ENCODE measurements at regions not wholly inside any gene's neighbourhood (a gene's known extent, or its start where the extent isn't known, plus 50 kb on each side); places are given as distances from the start of the nearest gene placed in this dataset.
A peak's percentile ranks its signal among the peaks of the same experiment; 100 is the strongest.
"Not testable (repeated sequence)": the region's sequence is repeated elsewhere in the genome, so short reads cannot be mapped to it uniquely, and the experiment has no call there.

DNA sequence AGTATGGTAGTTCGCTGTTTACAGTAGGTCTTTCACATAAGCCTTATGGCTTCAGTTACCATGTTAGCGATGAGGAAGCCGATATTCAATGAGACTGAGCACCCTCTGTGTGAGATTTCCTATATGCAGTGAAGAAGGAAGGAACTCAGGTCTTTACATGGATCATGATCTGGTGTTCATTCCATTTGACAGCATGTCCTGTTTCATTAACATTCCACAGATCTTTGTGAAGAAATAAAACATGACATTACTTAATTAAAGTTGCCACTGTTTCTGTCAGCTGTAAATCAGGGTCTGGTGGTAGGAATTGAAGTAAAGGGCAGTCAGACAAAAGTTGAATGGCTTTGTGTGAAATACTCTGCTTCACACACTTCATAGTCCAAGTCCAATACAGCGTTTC, 768.6 kb downstream of the ZPLD1 start:
- no peak for DNase-seq

DNA sequence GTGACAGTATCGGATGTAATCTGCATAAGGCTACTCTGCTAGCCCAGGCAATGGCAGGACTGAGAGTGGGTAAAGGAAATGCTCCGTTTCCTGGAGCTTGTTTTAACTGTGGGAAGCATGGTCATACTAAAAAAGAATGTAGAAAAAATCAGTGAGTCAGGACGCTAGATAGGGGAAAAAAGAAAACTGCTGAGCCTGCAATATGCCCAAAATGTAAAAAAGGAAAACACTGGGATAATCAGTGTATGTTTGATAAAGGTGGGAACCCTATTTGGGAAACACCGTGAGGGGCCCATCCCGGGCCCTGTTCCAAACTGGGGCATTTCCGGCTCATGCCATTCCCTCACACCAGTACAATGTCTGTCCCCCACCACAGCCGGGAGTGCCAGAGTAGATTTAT, 775.8 kb downstream of the ZPLD1 start:
- DNase-seq: no peak

DNA sequence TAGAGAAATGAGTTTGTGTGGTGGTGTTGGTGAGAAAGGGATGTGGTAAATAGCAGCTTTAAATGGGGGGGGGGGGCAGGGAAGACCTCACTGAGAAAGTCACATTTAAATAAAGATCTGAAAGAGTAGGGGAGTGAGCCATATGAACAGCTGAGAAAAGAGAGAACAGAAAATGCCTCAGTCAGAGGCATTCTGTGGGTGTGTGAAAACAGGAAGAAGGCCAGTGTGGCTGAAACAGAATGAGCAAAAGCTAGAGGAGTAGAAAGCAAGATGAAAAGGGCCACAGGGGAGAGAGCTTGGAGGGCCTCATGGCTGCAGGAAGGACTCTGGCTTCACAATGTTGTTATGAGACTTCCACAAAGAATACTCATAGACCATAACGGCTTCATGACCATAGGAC, 783.3 kb downstream of the ZPLD1 start:
- DNase-seq: no peak

DNA sequence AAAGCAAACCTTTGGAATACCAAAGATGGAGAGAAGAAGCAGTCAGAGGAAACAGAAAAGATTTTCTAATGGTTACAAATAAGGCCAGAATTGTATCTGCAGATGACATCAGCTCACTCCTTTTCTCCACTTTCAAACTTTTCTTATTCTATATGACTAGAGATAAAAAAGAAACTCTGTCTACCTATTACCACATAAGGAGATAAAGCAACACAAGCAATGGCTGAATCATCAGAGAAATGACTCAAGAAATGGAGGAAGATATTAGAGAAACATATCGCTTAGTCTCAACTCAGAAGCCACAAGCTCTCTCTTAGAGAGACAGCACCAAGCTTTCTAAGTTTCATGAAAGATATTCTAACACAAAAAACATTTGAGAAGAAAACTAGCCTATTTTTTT, 784.0 kb downstream of the ZPLD1 start:
- DNase-seq: no peak

DNA sequence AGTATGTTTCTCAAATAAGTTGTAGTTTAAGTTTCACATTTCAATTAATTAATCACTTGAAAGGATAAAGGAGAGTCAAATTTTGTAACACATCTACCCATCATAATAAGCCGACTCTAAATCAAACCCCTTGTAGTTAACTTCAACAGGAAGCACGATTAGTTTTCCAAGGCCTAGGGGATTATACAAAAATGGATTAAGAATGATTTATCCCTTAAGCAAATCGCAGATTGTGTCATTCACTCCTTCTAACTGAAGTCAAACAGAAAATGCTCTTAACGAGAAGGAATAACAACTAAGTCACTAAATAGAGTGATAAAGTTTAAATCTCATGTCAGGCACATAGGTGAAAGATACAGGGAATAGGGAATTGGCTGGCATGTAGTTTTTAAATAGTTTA, 792.8 kb downstream of the ZPLD1 start:
- no peak for DNase-seq

DNA sequence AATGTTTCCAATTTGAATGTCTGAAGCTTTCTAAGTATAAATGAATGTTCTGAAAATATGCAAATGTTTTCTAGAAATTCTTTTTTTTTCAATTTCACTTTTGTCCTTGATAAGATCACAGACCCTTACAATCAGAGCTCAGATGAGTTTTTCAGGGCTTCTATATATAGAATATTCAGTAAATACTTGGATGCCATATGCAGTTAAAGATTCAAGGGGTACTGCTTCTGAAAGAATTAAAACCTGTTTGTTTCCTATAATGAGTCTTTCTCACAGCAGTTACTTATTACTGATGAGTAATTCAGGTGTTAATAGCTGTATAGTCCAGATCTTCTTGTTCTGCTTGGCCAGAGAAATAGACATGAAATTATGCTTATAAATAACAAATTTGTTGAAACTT, 812.6 kb downstream of the ZPLD1 start:
- DNase-seq: no peak

DNA sequence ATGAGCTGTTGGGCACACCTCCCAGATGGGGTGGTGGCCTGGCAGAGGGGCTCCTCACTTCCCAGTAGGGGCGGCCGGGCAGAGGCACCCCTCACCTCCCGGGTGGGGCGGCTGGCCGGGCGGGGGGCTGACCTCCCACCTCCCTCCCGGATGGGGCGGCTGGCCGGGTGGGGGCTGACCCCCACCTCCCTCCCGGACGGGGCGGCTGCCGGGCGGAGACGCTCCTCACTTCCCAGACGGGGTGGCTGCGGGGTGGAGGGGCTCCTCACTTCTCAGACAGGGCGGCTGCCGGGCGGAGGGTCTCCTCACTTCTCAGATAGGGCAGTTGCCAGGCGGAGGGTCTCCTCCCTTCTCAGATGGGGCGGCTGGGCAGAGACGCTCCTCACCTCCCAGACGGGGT, 820.0 kb downstream of the ZPLD1 start:
- not testable (repeated sequence) for DNase-seq

DNA sequence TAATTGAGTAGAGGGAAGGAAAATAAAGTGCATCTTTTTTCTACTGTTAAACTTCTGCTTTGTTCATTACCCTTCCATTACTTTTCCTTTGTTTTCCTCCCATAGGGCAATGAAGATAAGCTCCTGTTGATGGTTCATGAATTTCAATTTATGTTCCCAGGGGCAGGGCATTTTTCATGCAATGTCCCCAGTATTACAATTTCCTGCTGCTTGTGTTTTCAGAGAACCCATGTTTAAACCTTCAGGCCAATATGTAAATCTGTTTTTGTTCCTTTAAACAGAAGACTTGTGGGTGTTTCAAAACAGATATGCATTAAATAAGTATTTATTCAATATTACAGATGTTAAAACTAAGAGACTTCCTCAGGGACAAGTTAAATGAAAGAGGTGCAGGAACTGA, 834.5 kb downstream of the ZPLD1 start:
- no peak for DNase-seq

DNA sequence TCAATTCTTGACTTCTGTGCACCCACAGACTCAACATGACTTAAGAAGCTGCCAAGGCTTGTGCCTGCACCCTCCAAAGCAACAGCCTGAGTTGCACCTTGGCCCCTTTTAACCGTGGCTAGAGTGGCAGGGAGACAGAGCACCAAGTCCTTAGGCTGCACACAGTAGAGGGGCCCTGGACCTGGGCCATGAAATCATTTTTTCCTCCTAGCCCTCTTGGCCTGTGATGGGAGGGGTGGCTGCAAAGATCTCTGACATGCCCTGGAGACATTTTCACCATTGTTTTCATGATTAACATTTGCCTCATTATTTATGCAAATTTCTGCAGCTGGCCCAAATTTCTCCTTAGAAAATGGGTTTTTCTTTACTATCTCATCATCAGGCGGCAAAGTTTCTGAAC, 836.8 kb downstream of the ZPLD1 start:
- DNase-seq: no peak

DNA sequence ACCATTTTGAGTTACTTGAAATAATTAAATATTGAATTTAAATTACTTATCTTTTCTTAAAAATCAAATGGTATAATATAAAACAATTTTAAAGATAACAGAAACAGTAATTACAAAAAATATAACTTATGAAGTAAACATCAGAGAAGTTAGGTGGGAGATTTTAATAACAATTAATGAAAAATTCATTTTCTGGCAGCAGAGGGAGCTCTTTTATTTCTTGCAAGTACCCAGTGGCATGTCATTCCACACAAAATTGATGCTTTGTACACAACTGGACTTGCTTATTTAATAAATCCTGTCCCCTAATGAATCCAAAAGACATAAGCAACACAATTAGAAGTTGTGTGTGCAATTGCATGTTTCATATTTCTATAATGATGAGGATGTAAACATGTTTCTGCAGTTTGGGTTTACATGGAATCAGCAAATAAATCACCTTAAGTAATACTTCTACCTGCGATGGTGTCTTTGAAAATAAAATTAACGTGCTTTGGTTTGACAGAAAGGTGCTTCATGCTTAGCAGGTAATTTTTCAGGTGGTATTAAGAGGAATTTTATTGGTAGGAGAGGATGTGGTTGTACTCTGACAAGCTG, 861.3 kb downstream of the ZPLD1 start:
- peak; percentile 43 for DNase-seq

DNA sequence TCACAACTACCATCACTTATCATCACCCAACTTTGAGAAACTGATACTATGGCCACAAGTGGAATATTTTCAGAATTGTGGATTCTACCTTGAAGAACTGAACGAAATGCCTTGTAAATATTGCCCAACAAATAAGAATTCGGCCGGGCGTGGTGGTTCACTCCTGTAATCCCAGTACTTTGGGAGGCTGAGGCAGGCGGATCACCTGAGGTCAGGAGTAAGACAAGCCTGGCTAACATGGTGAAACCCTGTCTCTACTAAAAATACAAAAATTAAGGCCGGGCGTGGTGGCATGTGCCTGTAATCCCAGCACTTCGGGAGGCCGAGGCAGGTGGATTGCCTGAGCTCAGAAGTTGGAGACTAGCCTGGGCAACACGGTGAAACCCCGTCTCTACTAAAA, 862.7 kb downstream of the ZPLD1 start:
- not testable (repeated sequence) for DNase-seq

DNA sequence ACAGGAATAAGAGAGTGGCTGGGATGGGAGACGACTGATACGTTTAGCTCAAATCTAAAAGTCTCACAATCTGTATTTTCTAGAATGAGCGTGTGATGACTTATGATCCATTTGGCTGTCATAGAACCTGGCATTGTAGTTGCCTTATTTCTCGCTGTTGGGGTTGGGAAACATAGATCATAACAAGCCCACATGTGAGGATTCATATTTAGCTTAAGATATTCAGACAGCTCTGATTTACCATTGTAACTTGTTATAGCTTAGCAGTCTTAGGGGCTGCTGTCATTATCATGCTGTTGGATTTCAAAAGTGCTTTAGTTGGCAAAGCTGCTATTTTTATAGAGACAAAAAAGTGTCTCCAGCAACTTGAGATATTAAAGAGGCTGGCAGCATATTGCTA, 871.3 kb downstream of the ZPLD1 start:
- DNase-seq: no peak

DNA sequence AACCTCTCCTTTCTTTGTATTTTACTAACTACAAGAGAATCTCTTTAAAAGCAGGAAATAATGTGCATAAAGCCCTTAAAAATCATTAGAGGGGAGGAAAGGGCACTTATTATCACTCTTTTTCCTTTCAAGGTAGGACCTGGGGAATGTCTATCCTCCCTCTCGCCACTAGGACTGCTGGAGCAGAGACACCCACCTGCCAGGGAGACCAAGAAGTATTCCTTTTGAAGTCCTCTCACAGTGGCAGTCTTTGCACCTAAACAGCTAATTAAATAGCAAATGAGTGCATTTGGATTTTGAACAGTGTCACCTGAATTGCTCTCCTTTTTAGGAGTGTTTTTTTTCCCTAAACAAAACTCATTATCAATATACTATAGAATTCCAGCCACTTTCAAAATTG, 874.1 kb downstream of the ZPLD1 start:
- no peak for DNase-seq

DNA sequence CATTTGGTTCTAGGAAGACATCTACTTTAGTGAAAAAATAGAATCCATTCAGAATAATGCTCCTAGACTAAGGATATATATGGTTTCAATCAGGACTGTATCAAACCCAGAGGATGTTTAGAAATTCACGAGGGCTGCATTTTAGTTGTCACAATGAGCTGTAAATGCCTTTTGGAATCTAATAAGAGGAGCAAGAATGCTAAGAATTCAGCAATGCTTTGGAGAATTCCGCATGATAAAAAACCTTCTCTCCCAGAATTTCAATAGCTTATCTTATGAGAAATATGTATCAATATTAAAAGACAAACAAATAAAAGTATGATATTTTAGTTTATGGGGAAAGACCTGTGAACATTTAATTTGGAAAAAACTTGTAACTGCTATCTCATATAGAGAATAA, 885.1 kb downstream of the ZPLD1 start:
- no peak for DNase-seq

DNA sequence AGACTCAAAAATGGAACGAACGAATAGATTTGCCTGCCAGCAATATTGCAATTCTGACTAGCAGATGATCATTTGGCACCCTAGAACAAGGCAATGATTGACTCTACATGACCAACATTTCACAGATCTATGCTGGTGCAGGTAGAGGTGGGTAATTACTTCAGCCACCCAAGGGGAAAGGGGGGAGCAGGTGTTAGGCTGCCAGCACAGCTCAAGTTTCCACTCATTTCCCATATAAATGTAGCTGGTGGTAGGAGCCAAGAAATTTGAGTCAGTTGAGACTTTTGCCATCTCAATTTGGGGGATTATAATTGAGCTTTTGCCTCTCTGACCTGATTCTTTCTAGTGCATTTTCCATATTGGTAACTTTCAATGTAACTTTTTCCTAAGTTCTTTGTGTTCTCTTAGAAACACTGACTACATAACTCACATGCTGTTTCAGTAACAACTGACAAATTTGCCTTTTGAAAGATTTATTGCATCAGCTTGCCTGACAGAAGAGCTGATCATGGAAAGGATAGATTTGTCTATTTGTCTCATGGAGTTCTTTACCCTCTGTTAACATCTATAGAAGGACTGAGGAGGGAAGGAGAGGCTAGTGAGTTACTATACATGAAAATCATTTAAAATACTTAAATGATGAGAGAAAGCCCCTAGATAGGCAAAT, 902.5 kb downstream of the ZPLD1 start:
- peak; percentile 86 for DNase-seq

DNA sequence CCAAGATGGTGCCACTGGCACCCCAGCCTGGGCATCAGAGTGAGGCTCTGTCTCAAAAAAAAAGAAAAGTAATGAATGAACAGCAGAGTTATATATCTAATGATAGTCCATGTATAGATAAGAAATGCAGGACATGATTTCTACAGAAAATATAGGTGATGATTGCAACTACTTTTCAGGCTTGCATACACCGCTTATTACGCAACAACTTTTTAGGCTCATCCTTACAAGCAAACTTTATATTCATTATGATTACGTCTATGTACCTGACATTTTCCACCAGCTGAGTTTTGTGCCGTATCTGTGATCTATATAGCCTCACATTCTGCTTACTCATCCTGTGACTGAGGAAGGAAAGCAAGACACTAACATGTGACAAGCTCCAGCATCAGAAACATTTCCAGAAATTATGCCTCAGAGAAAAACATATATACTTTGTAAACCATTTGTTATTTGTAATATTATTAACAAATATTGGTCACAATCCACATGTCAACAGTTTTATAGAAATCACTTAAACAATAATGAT, 906.3 kb downstream of the ZPLD1 start:
- no peak for DNase-seq

DNA sequence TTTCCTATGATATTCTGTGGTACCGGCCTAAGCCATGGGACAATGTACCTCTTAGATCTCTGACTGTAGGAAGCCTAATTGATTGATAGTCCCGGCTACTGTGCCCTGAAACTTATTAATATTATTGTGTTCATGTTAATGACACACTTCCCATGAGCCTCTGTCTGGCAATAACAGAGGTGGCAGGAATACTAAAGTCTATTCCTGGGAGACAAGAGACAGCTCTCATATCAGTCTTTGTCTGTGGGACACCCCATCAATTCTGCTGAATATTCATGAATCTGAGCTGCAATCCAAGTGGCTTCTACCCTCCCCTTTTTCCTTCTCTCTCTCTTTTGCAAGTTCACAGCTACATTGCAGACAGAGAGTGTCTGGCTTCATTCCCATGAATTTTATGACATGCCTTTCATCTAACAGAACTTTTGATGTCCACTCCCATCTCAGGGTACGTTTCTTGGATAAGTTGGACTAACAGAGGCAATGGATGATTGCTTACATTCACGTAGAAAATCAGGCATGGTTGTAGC, 907.5 kb downstream of the ZPLD1 start:
- DNase-seq: no peak

DNA sequence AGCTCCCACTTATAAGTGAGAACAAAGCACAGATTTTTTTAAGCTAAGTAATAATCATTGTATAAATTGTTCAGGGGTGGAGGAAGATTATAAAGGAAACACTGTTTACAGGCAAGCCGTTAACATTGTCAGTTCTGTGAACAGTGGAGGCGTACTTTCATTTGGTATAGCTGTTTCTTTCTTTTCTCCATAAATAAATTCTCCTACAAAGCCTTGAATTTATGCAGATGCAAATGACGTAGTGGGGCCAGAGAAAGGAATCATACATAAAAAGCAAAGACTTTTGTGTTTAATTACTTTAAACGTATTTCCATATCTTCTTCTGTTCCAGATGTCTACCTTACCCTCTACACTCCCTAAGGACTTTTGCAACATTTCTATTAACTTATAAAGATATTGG, 914.9 kb downstream of the ZPLD1 start:
- no peak for DNase-seq

DNA sequence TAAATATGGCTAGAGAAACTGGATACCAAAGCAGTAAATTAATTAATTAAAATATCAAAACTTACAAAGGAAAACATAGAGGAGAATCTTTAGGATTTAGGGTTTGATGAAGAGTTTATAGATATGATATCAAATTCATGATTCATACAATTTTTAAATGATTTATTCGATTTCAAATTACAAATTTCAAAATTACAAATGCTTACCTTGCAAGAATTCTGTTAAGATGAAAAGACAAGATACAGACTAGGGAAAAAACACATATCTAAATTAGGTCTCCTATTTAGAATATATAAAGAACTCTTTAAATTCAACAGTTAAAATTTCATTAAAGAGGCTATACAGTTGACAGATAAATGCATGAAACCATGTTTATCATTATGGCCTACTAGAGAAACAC, 930.7 kb downstream of the ZPLD1 start:
- DNase-seq: no peak

DNA sequence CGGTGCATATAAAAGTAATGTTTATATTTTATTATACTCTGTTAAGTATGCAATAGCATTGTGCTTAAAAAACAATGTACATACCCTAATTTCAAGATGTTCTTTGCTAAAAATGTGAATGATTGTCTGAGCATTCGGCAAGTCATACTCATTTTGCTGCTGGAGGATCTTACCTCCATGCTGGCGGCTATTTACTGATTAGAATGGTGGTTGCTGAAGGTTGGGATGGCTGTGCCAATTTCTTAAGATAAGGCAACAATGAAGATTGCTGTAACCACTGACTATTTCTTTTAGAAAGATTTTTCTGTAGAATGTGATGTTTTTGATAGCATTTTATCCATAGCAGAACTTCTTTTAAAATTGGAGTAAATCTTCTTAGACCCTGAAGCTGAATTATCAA, 932.7 kb downstream of the ZPLD1 start:
- DNase-seq: no peak

DNA sequence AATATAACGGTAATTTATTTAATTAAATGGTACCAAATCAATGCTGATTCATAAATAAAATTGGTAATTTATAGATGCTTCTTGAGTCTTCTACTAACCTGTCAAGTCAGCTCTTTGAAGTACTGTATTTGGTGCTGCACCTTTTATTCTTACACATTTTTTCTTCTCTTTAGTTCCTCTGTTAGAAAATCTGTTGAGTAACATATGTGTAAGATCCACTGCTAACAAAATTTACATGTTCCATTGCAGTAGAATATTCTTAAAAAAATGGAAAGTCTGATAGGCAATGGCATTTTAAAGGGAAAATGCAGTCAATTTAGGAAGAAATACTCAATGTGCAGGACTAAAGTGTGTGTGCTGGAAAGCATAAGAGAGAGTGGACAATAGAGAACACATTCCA, 936.6 kb downstream of the ZPLD1 start:
- DNase-seq: no peak

DNA sequence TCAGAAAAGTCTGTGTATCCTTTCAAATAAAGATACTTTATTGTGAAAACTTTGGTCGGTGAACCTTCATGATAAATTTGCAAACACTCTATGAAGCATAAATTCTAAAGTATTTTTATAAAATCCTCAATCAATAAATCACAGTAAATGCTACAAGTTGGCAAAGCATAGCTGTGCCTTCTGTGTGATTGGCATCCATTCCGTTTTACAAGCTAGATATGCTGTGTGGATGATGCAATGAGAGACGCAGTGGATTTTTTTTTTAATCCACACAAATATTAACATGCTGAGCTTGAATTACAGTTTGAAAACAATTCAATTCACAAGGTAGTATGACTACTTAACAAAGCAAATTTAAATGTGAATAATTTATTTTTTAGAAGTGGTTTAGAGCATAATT, 937.2 kb downstream of the ZPLD1 start:
- DNase-seq: no peak

DNA sequence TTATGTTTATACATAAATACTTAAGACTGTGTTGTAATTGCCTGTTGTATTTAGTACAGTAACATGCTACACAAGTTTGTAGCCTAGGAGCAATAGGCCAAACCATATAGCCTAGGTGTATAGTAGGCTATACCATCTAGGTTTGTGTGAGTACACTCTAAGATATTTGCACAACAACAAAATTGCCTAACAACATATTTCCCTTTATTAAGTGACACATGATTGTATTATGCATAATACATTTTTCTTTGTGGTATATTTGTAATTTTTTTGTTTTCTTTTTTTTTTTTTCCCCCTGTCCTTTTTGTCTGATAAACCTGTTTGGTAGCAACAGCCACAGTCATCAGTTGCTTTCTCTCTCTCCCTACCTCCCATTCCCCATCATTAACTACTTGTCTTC, 945.6 kb downstream of the ZPLD1 start:
- DNase-seq: no peak

DNA sequence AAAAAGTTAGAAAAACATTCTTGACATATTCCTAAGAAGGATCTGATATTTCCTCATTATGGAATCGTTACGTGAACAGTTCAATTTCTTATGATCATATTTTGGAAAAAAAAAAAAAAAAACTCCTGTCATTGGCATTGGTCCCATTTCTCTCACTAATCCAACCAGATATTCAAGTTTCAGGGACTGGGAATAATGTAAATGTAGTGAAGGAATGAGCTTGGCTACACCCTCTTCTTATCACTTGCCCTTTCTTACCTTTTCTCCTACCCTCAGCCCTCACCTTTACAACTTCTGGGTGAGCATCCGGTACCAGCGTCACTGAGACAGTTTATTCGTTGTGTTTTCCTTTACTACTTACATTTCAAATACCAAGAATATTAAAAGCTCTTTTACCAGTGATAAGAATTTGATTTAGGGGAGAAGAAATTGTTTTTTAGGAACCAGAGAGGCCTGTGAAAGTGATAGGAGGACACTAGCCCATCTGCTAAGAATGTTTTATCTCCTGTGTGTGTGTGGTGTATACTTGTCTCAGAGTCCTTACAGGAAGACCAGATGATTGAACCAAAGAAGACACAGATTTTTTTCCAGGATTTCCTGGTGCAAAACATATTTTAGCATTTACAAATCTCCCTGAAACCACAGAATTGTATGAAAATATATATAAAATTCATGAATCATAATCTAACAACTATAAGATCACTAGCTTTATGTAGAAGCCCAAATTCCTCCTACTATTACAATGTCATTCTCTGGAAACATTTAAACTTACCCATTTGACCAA, 946.7 kb downstream of the ZPLD1 start:
- no peak for DNase-seq
